ENCODE measurements at regions not wholly inside any gene's neighbourhood (a gene's known extent, or its start where the extent isn't known, plus 50 kb on each side); places are given as distances from the start of the nearest gene placed in this dataset.

GRCh38 chr5:57802131-57802530 is 319.5 kb upstream of the ACTBL2 start:
- no peak for DNase-seq

GRCh38 chr5:57795203-57795602 is 312.6 kb upstream of the ACTBL2 start:
- DNase-seq = no peak

GRCh38 chr5:57791875-57792274 is 309.3 kb upstream of the ACTBL2 start:
- no peak for DNase-seq

- DNase-seq = no peak
Observed at GRCh38 chr5:57785946-57786345, 303.3 kb upstream of the ACTBL2 start.

GRCh38 chr5:57784121-57784520 is 301.5 kb upstream of the ACTBL2 start:
- DNase-seq = no peak

- no peak for DNase-seq
Observed at GRCh38 chr5:57783693-57784092, 301.1 kb upstream of the ACTBL2 start.

GRCh38 chr5:57780961-57781325 is 298.3 kb upstream of the ACTBL2 start:
- DNase-seq = no peak

GRCh38 chr5:57780306-57780960 is 297.8 kb upstream of the ACTBL2 start:
- no peak for DNase-seq

GRCh38 chr5:57779383-57780223 is 297.0 kb upstream of the ACTBL2 start:
- peak; percentile 63 for DNase-seq

GRCh38 chr5:57778501-57779091 is 296.0 kb upstream of the ACTBL2 start:
- no peak for DNase-seq

- DNase-seq = no peak
Observed at GRCh38 chr5:57777174-57777581, 294.6 kb upstream of the ACTBL2 start.

- no peak for DNase-seq
Observed at GRCh38 chr5:57776035-57776434, 293.4 kb upstream of the ACTBL2 start.

- no peak for DNase-seq
Observed at GRCh38 chr5:57774439-57774838, 291.8 kb upstream of the ACTBL2 start.

- DNase-seq = no peak
Observed at GRCh38 chr5:57772512-57772911, 289.9 kb upstream of the ACTBL2 start.

- DNase-seq = no peak
Observed at GRCh38 chr5:57770039-57770438, 287.4 kb upstream of the ACTBL2 start.

GRCh38 chr5:57768745-57769144 is 286.1 kb upstream of the ACTBL2 start:
- DNase-seq = no peak

GRCh38 chr5:57764479-57765089 is 282.0 kb upstream of the ACTBL2 start:
- DNase-seq = no peak

GRCh38 chr5:57761513-57761912 is 278.9 kb upstream of the ACTBL2 start:
- no peak for DNase-seq

- DNase-seq = no peak
Observed at GRCh38 chr5:57754616-57755015, 272.0 kb upstream of the ACTBL2 start.

- no peak for DNase-seq
Observed at GRCh38 chr5:57753446-57753845, 270.8 kb upstream of the ACTBL2 start.

- no peak for DNase-seq
Observed at GRCh38 chr5:57751710-57752109, 269.1 kb upstream of the ACTBL2 start.

GRCh38 chr5:57750891-57751290 is 268.3 kb upstream of the ACTBL2 start:
- DNase-seq = no peak

GRCh38 chr5:57750282-57750681 is 267.7 kb upstream of the ACTBL2 start:
- no peak for DNase-seq
